HG03139 (cell line): ENCODE measurements at regions not wholly inside any gene's neighbourhood (a gene's known extent, or its start where the extent isn't known, plus 50 kb on each side); places are given as distances from the start of the nearest gene placed in this dataset.

Experiments
- ATAC-seq: cut with Tn5 transposase; IDR thresholded peaks from one replicate; pipeline ENCODE4 v1.9.1; 2021; ENCODE audit not compliant: unreplicated experiment

GRCh38 chr3:30113906-30114305, 492.5 kb upstream of the TGFBR2 start:
- ATAC-seq, result no peak

DNA sequence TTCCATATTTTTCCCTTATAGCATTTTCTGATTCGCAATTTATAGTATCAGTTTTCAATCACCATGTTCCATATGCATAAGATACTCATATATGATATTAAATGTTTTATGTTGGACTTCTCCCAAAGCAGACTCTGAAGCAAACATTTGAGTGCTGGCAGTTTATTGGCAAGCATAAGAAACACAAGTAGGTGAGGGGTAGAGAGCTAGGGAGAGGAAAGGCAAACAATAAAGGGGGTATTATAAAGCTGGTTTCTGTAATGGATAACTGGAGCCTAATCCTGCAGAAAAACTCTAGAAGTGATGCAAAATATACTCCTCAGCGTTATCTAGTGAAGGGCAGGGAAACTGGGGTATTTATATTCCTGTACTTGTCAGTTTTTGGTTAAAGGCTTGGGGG, 491.5 kb upstream of the TGFBR2 start:
- no peak for ATAC-seq

GRCh38 chr3:30122359-30122758, 484.0 kb upstream of the TGFBR2 start:
- no peak for ATAC-seq

DNA sequence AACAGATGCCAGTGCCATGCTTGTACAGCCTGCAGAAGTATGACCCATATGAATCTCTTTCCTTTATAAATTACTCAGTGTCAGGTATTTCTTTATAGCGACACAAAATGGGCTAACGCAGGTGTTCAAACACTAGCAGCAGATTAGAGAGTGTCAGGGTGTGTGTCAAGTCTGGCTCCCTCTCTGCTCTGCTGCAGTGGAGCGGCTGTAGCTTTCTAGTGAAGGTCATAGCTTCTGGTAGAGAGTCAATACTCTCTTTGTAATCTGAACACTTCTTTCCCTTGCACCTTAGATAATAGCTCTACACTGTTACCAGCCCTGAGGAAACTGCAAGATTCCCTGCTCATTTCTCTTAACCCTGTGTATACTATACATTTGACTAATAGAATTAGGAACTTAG, 483.2 kb upstream of the TGFBR2 start:
- no peak for ATAC-seq

GRCh38 chr3:30123755-30124154, 482.6 kb upstream of the TGFBR2 start:
- ATAC-seq, result no peak

DNA sequence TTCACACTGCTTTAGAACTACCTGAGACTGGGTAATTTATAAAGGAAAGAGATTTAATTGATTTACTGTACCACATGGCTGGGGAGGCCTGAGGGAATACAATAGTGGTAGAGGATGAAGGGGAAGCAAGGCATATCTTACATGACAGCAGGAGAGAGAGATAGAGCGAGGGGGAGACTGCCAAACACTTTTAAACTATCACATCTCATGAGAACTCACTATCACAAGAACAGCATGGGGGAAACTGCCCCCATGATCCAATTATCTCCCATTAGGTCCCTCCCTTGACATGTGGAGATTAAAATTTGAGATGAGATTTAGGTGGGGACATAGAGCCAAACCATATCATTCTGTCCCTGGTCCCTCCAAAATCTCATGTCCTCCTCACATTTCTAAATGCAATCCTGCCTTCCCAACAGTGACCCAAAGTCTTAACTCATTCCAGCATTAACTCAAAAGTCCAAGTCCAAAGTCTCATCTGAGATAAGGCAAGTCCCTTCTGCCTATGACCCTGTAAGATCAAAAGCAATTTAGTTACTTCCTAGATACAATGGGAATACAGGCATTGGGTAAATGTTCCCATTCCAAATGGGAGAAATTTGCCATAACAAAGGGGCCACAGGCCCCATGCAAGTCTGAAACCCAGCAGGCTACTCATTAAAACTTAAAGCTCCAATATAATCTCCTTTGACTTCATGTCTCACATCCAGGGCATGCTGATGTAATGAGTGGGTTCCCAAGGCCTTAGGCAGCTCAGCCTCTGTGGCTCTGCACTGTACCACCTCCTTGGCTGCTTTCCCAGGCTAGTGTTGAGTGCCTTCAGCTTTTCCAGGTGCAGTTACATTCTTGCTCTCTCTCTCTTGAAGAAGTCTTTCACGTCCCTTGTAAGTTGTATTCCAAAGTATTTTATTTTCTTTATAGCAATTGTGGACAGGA, 481.7 kb upstream of the TGFBR2 start:
- ATAC-seq, result no peak

- ATAC-seq, result no peak
Measured at GRCh38 chr3:30129765-30130164, 476.6 kb upstream of the TGFBR2 start.

GRCh38 chr3:30130391-30130790, 476.0 kb upstream of the TGFBR2 start:
- no peak for ATAC-seq

DNA sequence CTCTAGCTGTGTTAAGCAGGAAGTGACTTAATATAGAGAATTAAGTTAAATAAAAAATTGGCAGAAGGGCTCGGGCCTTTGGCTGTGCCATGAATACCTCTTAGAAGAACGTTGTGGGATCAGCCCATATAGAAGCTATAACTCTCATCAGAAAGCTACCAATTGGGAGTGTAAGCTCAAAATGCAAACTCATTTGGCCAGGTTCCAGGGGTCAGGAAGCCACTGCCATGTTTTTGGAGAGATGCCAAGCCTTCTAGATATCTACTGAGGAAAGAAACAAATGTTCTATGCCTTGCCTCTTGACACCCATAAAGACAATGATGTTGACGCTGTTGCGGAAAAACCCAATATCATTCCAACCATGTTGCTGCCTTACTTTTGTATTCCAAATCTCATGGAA, 475.2 kb upstream of the TGFBR2 start:
- ATAC-seq, result no peak

GRCh38 chr3:30135190-30135589, 471.2 kb upstream of the TGFBR2 start:
- no peak for ATAC-seq

DNA sequence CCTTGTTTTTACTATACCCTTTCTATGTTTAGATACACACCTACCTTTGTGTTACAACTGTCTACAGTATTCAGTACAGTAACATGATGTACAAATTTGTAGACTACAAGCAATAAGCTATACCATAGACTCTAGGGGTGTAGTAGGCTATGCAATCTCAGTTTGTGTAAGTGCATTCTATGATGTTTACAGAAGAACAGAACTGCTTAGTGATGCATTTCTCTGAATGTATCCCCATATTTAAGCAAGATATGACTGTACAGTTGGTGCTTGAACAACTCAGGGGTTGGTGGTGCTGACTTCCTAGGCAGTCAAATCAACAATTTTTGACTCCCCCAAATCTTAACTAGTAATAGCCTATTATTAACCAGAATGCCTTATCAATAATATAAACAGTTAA, 467.1 kb upstream of the TGFBR2 start:
- no peak for ATAC-seq

DNA sequence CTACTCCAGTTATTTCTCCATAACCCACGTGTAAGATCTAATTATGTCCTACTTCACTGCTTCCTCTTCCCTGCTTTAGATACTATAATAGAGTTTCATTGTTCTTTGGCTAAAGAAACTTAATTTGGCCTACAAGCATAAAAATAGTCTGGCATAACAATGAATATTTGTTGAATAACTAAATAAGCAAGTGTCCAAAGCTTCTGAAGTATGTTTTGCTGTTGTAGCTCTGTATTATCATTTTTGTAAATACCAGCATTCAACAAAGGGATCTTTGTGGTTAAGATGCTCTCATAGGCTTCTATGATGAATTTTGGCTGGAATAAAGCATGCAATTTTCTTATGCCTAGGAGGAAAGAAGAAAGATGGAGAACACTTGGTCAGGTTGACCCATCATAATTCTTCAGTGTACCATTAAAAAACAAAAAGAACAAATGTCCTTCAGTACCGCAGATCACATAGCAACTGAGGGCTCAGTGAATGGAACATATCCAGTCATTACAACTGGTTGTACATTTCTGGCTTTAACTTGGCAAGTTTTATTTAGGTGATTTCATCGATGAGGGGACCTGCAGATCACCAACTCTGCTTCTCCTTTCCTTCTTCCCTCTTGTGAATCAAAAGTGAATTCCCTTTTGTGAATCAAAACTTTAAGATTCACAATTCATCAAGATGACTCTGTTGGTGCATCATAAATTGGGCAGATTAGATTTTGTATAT, 465.9 kb upstream of the TGFBR2 start:
- no peak for ATAC-seq

DNA sequence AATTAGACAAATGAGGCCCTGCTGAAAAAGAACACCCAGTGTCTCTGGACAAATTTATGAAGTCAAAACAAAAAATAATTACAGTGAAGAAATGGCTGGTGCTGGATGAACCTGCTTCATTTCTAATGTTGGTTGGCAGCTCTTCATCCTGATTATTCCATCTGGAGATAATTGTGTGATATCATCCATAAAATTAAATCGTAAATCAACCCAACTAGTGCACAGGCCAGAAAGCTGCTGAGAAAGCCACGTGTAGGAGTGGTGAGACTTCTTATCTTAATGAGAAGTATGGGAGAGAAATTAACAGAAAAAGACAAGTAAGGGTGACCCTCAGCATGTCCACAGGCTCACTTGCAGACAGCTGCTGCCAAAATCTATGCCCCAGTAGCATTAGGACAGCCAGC, 465.2 kb upstream of the TGFBR2 start:
- no peak for ATAC-seq

DNA sequence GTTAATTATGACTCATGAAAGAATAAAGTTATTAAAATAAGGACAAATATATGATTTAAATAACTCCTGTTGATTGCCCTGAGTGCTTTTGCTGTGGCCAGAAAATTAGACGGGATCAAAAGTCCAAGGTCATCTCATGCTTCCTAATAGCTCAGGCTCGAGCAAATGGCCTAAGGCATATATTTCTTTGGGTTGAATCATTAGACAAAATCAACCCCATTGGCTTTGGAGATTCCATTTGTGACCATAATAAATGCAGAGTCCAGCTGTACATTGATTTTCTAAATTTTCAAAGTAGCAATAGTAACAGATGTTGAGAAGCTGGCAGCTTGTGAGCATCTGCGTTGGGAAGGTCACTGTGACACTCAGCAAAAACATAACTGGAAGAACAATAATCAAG, 464.5 kb upstream of the TGFBR2 start:
- ATAC-seq, result no peak

- ATAC-seq, result no peak
Measured at GRCh38 chr3:30142946-30143345, 463.5 kb upstream of the TGFBR2 start.

DNA sequence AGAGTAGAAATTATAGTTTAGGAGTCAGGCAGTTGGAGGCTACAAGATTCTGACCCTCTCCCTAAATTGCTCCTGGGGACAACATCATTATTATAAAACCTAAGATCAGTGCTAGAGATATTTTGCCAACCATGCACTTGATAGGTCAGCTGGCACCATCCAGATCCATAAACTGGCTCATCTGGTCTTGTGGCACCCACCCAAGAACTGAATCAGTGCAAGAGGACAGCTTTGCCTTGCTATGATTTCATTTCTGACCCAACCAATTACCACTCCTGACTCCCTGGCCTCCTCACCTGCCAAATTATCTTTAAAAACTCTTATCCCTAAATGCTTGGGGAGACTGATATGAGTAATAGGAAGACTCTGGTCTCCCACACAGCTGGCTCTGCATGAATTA, 461.1 kb upstream of the TGFBR2 start:
- ATAC-seq, result no peak

DNA sequence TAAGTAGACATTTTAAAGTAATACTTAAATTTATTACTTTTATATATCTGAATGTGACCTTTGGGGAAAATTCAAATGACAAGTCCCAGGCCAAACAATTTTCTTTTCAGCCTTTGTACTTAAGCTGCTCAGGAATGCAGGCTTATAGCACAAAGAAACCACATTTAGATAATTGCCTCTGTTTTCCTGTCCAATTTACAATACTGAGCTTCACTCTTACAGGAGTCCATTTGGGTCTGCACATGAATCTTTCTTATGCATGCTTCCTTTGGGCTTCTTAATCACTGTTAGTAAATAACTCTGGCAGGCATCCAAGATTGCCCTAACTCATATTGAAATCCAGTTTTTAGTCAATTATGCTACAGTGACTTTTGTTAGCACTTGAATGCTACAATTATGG, 459.4 kb upstream of the TGFBR2 start:
- no peak for ATAC-seq

- ATAC-seq, result no peak
Measured at GRCh38 chr3:30154853-30155252, 451.5 kb upstream of the TGFBR2 start.

DNA sequence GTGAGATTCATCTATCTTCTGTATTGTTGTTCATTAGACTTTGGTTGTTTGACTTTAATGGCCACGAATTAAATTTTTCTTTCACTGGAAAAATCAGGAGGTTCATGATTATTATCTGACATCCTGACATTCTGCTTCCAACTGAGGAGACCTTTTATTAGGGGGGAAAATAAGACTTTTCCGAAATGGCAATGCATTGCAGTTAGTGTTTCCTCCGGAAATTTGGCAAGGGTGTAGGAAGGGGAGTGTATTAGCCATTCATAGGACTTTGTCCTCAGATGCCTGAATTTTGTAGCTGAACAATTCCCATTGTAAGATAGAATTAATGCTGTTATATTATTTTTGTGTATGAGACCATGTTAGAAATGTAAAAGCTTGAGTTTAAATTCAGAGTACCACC, 450.6 kb upstream of the TGFBR2 start:
- ATAC-seq, result no peak

DNA sequence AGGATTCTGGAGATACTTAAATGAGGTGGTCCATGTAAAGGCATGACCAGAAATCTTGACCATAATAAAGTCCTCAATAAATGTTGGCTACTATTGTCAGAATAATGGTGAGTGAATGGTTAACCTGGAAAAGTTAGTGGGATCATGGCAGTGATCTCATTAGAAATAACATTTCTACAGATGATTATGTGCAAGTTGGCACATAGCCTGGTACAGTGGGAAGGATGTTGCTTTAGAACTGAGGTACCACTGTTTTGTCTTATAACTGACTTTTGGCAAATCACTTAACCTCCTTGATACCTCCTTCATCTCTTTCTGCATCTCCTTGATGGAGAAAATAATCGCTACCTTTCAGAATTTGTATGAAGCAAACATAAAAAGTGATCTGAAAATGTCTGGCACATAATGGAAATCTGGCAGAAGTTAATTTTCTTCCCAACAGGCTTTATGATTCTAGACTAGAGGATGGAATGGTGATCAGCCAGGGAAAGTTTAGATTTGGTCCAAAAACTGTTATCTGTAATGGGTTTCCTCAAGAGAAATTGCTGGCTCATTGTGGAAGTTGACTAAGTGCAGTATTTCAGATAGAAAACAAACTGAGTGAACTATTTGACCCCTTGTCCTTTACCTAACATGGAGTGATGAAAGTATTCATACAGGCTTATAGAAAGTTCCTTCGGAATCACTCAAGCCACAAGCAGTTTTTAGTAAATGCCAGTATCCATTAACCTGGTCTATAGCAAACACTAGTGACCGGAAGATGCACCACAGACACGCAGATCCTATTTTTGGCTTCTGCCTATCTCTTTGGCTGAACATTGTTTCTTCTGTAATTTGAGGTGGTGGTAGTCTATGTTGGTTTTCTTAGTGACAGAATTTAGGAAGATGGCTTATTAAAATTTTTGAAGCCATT, 449.6 kb upstream of the TGFBR2 start:
- ATAC-seq, result no peak

GRCh38 chr3:30161375-30161774, 445.0 kb upstream of the TGFBR2 start:
- ATAC-seq, result no peak
